ENCODE measurements at regions not wholly inside any gene's neighbourhood (a gene's known extent, or its start where the extent isn't known, plus 50 kb on each side); places are given as distances from the start of the nearest gene placed in this dataset.

DNA sequence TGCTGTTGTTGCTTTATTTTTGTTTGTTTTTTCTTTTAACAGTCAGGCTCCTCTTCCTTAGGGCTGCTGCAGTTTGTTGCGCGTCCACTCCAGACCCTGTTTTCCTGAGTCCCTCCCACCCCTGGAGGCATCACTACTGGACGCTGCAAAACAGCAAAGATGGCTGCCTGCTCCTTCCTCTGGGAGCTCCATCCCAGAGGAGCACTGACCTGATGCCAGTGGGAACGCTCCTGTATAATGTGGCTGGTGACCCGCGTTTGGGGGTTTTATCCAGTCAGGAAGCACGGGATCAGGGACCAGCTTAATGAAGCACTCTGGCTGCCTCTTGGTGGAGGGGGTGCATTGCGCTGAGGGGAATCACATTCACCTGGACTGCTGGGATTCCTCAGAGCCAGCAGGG lies 1005.6 kb downstream of the CDH8 start:
- no peaks in the 10 kb centered on the region for H3K9me2 ChIP-seq
- WGBS (ENCODE audit: low lambda C conversion rate), result 43% methylated on average over 7 of the region's 8 CpGs
- H3K79me2 ChIP-seq (ENCODE audit: insufficient read depth), result no peaks in the 10 kb centered on the region
- peaks cover 7% of the 10 kb centered on the region; the same call in 1 of the 2 replicates for H3K9me3 ChIP-seq
- H3K4me3 ChIP-seq (ENCODE audit: low read depth in 2 of 2, low read length in 1 of 2), result no peak overlapping the region
- no peak overlapping the region for H2AFZ ChIP-seq (ENCODE audit: low read depth)
- TF ChIP-seq RFX5 (IDR thresholded peaks at IDR 0.05; ENCODE audit: low read length) (no peak), CHD2 (IDR thresholded peaks at IDR 0.05; ENCODE audit: low read length, partially characterized antibody) (no peak), EZH2phosphoT487 (IDR thresholded peaks at IDR 0.05; ENCODE audit: borderline replicate concordance, low read depth) (no peak), RAD21 (IDR thresholded peaks at IDR 0.05; ENCODE audit: low read length) (no peak), FOXJ3 (CRISPR knock-in tag; IDR thresholded peaks at IDR 0.05) (no peak), GABPA (IDR thresholded peaks at IDR 0.05; ENCODE audit: low read depth) (no peak), NRF1 (IDR thresholded peaks at IDR 0.05; ENCODE audit: low read depth, low read length) (no peak), YY1 (IDR thresholded peaks at IDR 0.05; ENCODE audit: low read depth) (no peak), FOXM1 (IDR thresholded peaks at IDR 0.05; ENCODE audit: low read depth) (no peak), TEAD4 (IDR thresholded peaks at IDR 0.05; ENCODE audit: borderline replicate concordance, insufficient read depth) (no peak), RCOR1 (IDR thresholded peaks at IDR 0.05; ENCODE audit: low read length) (no peak), JUND (IDR thresholded peaks at IDR 0.05) (no peak), POLR2AphosphoS5 (IDR thresholded peaks at IDR 0.05; ENCODE audit: low read depth, low read length) (no peak), SIN3A (IDR thresholded peaks at IDR 0.05; ENCODE audit: borderline replicate concordance, low read depth, low read length) (no peak)
- TF ChIP-seq, protein P1, sequence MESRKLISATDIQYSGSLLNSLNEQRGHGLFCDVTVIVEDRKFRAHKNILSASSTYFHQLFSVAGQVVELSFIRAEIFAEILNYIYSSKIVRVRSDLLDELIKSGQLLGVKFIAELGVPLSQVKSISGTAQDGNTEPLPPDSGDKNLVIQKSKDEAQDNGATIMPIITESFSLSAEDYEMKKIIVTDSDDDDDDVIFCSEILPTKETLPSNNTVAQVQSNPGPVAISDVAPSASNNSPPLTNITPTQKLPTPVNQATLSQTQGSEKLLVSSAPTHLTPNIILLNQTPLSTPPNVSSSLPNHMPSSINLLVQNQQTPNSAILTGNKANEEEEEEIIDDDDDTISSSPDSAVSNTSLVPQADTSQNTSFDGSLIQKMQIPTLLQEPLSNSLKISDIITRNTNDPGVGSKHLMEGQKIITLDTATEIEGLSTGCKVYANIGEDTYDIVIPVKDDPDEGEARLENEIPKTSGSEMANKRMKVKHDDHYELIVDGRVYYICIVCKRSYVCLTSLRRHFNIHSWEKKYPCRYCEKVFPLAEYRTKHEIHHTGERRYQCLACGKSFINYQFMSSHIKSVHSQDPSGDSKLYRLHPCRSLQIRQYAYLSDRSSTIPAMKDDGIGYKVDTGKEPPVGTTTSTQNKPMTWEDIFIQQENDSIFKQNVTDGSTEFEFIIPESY (IDR thresholded peaks at IDR 0.05; ENCODE audit: borderline replicate concordance, low read depth), result no peak
- TF ChIP-seq, protein P2, sequence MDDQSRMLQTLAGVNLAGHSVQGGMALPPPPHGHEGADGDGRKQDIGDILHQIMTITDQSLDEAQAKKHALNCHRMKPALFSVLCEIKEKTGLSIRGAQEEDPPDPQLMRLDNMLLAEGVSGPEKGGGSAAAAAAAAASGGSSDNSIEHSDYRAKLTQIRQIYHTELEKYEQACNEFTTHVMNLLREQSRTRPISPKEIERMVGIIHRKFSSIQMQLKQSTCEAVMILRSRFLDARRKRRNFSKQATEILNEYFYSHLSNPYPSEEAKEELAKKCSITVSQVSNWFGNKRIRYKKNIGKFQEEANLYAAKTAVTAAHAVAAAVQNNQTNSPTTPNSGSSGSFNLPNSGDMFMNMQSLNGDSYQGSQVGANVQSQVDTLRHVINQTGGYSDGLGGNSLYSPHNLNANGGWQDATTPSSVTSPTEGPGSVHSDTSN (IDR thresholded peaks at IDR 0.05), result no peak
- TF ChIP-seq, protein P3, sequence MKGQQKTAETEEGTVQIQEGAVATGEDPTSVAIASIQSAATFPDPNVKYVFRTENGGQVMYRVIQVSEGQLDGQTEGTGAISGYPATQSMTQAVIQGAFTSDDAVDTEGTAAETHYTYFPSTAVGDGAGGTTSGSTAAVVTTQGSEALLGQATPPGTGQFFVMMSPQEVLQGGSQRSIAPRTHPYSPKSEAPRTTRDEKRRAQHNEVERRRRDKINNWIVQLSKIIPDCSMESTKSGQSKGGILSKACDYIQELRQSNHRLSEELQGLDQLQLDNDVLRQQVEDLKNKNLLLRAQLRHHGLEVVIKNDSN (IDR thresholded peaks at IDR 0.05; ENCODE audit: borderline replicate concordance, low read depth), result no peak
- TF ChIP-seq, protein P4, sequence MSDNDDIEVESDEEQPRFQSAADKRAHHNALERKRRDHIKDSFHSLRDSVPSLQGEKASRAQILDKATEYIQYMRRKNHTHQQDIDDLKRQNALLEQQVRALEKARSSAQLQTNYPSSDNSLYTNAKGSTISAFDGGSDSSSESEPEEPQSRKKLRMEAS (IDR thresholded peaks at IDR 0.05; ENCODE audit: low read depth), result no peak
- TF ChIP-seq, protein P5, sequence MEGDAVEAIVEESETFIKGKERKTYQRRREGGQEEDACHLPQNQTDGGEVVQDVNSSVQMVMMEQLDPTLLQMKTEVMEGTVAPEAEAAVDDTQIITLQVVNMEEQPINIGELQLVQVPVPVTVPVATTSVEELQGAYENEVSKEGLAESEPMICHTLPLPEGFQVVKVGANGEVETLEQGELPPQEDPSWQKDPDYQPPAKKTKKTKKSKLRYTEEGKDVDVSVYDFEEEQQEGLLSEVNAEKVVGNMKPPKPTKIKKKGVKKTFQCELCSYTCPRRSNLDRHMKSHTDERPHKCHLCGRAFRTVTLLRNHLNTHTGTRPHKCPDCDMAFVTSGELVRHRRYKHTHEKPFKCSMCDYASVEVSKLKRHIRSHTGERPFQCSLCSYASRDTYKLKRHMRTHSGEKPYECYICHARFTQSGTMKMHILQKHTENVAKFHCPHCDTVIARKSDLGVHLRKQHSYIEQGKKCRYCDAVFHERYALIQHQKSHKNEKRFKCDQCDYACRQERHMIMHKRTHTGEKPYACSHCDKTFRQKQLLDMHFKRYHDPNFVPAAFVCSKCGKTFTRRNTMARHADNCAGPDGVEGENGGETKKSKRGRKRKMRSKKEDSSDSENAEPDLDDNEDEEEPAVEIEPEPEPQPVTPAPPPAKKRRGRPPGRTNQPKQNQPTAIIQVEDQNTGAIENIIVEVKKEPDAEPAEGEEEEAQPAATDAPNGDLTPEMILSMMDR (IDR thresholded peaks at IDR 0.05), result no peak
- H3K4me1 ChIP-seq (ENCODE audit: control insufficient read depth in 1 of 2, insufficient read depth in 2 of 2, low read depth in 1 of 2, low read length in 1 of 2), result no peaks in the 10 kb centered on the region
- H3F3A ChIP-seq (replicated peaks; ENCODE audit: insufficient read depth), result no peaks in the 10 kb centered on the region
- no peaks in the 10 kb centered on the region for H3K27me3 ChIP-seq (ENCODE audit: insufficient read depth)
- no peak overlapping the region for H3K9ac ChIP-seq
- H3K4me2 ChIP-seq, result no peak overlapping the region
- POLR2A ChIA-PET, result no interaction called here
- no peaks in the 10 kb centered on the region for H3K36me3 ChIP-seq (replicated peaks in 1 of 2; ENCODE audit: control insufficient read depth in 1 of 2, insufficient read depth in 2 of 2, low read length in 1 of 2)
- H4K20me1 ChIP-seq (ENCODE audit: insufficient read depth), result no peaks in the 10 kb centered on the region
- CTCF ChIA-PET, result no interaction called here
- DNase-seq, result no peak
- no peak overlapping the region for H3K27ac ChIP-seq (ENCODE audit: low read depth in 2 of 2, low read length in 1 of 2)

Data from SK-N-SH (cell line).